GM19035 (cell line): ENCODE measurements at regions not wholly inside any gene's neighbourhood (a gene's known extent, or its start where the extent isn't known, plus 50 kb on each side); places are given as distances from the start of the nearest gene placed in this dataset.

ENCODE experiments used
- ATAC-seq: cut with Tn5 transposase; IDR thresholded peaks from one replicate; pipeline ENCODE4 v1.9.1; 2021; ENCODE audit not compliant: unreplicated experiment

DNA sequence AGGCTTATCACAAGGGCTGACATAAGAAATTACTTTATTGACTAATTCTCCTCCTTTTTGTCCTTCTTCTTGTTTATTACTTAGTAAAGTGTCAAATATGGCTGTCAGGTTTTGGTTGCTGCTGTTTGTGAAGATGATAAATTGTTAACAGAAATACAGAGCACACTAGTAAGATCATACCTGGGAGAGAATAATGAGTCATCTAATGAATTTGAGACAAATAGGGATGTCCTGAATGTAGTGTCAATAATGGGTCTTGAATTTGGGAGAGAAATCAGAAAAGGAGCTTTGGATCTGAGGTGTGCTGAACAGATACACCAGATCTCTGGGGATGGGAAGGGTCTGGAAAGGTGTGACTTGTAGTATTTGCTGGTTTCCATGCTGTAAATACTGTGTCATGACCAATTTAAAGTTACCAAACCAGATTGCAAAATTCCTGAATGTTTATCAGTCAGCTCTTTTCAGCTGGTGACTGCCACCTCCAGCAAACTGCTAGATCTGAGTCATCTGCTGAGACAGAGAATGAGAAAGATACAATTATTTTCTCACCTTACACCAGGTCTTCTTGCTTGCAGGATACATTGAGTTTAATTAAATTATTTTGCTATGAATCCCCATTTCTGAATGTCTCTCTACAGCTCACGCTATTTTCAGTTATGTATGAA is 76.7 kb upstream of the SATB1 start:
- ATAC-seq = no peak

DNA sequence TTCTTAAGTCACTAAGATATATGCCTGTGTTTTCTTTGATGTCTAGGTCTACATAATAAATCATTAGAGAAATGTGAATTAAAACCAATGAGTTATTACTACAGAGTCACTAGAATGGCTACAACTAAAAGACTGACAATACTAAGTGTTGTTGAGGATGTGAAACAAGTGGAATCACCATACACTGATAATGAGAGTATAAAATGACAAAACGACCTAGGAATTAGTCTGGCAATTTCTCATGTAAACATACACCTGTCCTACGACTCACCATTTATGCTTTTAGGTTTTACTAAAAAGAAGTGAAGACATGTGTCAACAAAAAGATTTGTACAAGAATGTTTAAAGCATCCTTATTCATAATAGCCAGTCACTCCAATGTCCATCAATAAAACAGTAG is 75.2 kb upstream of the SATB1 start:
- no peak for ATAC-seq

DNA sequence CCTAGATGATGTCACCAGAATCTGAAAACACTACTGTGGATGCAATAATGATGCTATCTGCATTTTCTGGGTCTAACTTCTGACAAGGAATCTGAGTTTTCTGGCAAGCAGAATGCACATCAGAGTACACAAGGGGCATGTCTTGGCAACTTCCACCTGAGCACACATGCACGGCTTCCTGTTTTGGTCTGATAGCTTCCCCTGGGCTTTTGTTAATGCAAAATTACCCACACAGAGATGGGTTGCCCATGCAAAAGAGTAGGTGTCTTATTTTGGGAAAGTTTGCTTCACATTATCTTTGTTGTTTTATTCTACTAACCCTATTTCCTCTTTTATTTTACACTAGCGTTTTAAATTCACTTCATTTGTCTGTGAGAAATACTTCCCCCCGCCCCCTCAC is 74.2 kb upstream of the SATB1 start:
- peak; percentile 90 for ATAC-seq

DNA sequence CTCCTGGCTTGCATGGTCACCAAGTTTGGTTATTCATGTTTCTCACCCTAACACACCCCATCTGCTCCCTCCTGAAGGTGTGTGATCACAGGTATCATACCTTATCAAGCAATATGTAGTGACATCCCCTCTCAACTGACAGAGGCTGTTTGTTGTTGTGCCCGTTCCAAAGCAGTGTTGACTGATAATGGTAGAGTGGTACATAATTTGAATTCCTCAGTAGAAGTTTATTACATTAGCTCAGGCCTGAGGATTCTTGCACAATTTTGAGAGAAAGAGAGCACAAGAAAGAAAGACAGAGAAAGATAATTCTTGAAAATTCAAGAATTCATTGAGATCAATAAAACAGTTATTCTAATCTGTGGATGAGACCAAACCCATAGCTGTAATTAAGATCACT is 69.1 kb upstream of the SATB1 start:
- ATAC-seq = no peak

DNA sequence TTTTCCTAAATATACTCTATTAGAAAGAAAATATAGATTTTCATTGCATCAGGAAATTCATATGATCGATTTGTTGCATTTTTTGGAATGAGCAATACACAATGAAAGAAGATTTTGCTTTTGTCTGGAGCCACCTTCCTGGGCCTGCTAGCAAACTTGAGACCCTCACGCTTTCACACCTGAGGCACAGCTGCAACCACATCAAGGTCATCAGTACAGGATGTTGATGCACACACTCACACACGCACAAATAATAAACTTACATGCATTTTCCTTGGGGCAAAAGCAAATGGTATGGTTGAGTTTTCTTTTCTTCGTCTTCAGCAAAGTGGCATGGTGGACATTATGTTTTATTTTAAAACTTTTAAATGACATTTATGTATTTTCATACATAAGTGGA is 64.8 kb upstream of the SATB1 start:
- ATAC-seq = no peak

DNA sequence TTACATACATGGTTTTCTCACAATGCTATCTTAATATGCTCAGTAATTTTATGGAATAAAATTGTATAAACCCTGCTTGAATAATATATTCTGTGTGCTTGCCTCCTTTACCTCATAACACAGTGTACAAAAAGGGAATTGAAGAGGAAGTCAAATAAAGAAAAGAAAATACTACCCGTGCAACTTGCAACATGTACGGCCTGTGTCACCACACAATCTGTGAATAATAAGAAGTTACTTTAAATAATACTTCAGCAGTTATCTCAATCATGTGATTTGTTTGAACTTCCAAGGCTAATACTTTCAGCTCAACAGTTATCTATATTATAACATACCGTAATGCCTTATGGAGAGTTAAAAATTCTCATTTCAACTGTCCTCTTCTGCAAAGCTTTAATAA is 58.1 kb upstream of the SATB1 start:
- no peak for ATAC-seq

DNA sequence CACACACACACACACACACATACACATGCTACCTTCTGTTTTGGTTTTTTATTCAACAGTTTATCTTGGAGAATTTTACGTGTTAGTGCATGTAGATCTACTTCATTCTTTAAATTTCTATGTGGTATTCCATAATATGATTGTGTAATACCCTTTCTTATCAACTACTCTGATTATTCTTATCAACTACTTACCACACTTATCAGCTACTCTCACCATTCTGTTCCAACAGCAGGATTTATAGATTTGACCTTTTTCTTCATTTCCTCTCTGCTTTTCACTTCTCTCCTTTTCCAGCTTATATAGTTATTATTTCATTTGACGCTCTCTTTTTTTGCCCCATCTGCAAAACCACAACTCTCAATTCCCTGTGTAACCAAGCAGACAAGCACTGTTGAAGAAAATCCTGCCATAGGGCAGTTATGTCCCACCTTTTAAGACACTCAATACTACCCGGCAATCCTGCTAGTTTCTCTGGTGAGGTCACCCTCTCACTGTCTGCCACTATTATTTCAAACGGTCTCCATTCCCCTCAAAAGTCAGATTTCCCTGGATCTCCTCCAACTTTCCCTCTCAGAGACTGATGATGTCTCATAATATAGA is 56.9 kb upstream of the SATB1 start:
- ATAC-seq = no peak

DNA sequence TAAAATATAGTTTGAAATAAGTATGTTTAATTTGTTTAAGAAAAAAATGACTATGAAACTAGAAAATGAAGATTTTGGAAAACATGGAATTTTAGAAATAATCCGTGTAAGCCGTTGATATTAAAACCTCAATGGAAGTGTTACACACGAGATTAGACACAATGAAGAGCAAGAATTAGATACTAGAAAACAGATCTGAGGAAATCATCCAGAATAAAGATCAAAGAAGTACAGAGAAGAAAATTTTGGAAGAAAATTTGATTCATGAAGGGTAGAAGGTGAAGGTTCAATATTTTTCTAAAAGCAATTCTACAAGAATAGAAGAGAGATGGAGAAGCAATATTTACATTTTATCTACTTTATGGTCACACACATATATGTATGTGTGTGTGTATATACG is 52.5 kb upstream of the SATB1 start:
- no peak for ATAC-seq
